NB4 (cell line): ENCODE measurements at regions not wholly inside any gene's neighbourhood (a gene's known extent, or its start where the extent isn't known, plus 50 kb on each side); places are given as distances from the start of the nearest gene placed in this dataset.

ENCODE experiments used
- POLR2A ChIP-seq: IDR thresholded peaks from 2 replicates; pipeline ENCODE4 v1.6.1; 2011; ENCODE audit warnings: mild to moderate bottlenecking; ENCODE audit not compliant: insufficient read length; ENCODE audit errors: extremely low read depth
- TF ChIP-seq, protein P1 (sequence below): IDR thresholded peaks from one replicate; pipeline ENCODE4 v1.5.1; 2012; ENCODE audit warnings: low read depth, low read length

DNA sequence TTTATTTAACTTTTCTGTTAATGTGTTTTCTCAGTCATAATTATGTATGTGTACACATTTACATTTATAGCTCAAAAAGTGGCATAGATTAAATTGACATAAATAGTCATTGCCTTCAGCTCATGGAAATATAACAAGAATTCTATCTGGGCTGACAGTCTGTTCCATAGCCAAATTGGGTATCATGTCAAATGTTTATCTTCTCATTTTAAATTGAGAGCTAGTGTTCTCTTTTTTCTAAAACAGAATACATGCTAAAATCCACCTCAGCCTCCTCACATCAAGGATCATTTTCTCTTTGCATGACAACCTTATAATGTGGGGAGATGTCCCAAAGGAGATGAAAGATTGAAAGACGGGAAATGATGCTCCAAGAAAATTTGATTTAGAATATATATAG lies 144.1 kb upstream of the BCHE start:
- TF ChIP-seq, protein P1, sequence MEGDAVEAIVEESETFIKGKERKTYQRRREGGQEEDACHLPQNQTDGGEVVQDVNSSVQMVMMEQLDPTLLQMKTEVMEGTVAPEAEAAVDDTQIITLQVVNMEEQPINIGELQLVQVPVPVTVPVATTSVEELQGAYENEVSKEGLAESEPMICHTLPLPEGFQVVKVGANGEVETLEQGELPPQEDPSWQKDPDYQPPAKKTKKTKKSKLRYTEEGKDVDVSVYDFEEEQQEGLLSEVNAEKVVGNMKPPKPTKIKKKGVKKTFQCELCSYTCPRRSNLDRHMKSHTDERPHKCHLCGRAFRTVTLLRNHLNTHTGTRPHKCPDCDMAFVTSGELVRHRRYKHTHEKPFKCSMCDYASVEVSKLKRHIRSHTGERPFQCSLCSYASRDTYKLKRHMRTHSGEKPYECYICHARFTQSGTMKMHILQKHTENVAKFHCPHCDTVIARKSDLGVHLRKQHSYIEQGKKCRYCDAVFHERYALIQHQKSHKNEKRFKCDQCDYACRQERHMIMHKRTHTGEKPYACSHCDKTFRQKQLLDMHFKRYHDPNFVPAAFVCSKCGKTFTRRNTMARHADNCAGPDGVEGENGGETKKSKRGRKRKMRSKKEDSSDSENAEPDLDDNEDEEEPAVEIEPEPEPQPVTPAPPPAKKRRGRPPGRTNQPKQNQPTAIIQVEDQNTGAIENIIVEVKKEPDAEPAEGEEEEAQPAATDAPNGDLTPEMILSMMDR, result no peak
- no peak for TF ChIP-seq POLR2A
